H1 (cell line): ENCODE measurements at regions not wholly inside any gene's neighbourhood (a gene's known extent, or its start where the extent isn't known, plus 50 kb on each side); places are given as distances from the start of the nearest gene placed in this dataset.

Experiments used
- CTCF ChIA-PET: fragments of 300-600 bp; sonication (Branson Sonifier 250); formaldehyde crosslinking; loops from one replicate; lab custom pipeline; 2021; ENCODE audit not compliant: partially characterized antibody; lab: Charles Lee
- POLR2A ChIA-PET: fragments of 300-600 bp; sonication (Branson Sonifier 250); formaldehyde crosslinking; loops from one replicate; lab custom pipeline; 2021; ENCODE audit warnings: inconsistent platforms; ENCODE audit not compliant: partially characterized antibody; lab: Charles Lee
- DNase-seq, 2 experiments: peaks; one replicate each; pipeline versions ENCODE4 v3.0.0 to v3.0.0-alpha.2; 2010 to 2022; ENCODE audit warnings: low spot score in 2 of 2, low read depth in 1 of 2, mixed read lengths in 1 of 2
- FAIRE-seq: peaks from 2 replicates; lab custom pipeline; 2011; peaks lifted over from hg19 to GRCh38; lab: Jason Lieb, UNC
- H2AFZ ChIP-seq: 2 replicates; pipeline ENCODE4 v1.8.1; 2012; ENCODE audit warnings: low read length, inconsistent platforms
- H2AK5ac ChIP-seq: 2 replicates; pipeline ENCODE4 v1.6.1; 2013; ENCODE audit warnings: low read depth, low read length
- H2BK120ac ChIP-seq: replicated peaks from 2 replicates; pipeline ENCODE3; 2013; ENCODE audit warnings: low read depth, low read length, inconsistent platforms
- H2BK12ac ChIP-seq: 2 replicates; pipeline ENCODE4 v1.6.1; 2013; ENCODE audit warnings: low read depth, low read length
- H2BK15ac ChIP-seq: 2 replicates; pipeline ENCODE4 v1.6.1; 2013; ENCODE audit warnings: low read length
- H2BK20ac ChIP-seq: 2 replicates; pipeline ENCODE4 v1.6.1; 2013; ENCODE audit warnings: low read length
- H2BK5ac ChIP-seq: 2 replicates; pipeline ENCODE4 v1.6.1; 2013; ENCODE audit warnings: low read depth, low read length
- H3K14ac ChIP-seq: 2 replicates; pipeline ENCODE4 v1.6.1; 2013; ENCODE audit warnings: inconsistent platforms; ENCODE audit not compliant: insufficient read length
- H3K18ac ChIP-seq: 2 replicates; pipeline ENCODE4 v1.6.1; 2013; ENCODE audit warnings: low read length; ENCODE audit errors: extremely low read depth
- H3K23ac ChIP-seq: 2 replicates; pipeline ENCODE4 v1.6.1; 2013; ENCODE audit warnings: inconsistent platforms; ENCODE audit not compliant: insufficient read length
- H3K23me2 ChIP-seq: 2 replicates; pipeline ENCODE4 v1.6.1; 2013; ENCODE audit warnings: low read depth, low read length
- H3K27ac ChIP-seq: 2 replicates; pipeline ENCODE4 v1.6.1; 2011; ENCODE audit warnings: low read depth, low read length, inconsistent platforms
- H3K27me3 ChIP-seq, 4 experiments: replicated peaks in 1 of 4; 1 replicate in 1 of 4; 2 replicates in 3 of 4; pipeline versions ENCODE4 v1.6.1 to v1.8.1; 2011 to 2013; ENCODE audit warnings: low read length in 3 of 4, mild to moderate bottlenecking in 3 of 4, inconsistent platforms in 2 of 4, mixed read lengths in 2 of 4, moderate library complexity in 1 of 4; ENCODE audit not compliant: control insufficient read depth in 3 of 4, insufficient read depth in 3 of 4; ENCODE audit errors: extremely low read depth in 1 of 4
- H3K36me3 ChIP-seq, 4 experiments: 2 replicates each; pipeline versions ENCODE4 v1.6.1 to v1.8.1; 2011 to 2013; ENCODE audit warnings: mild to moderate bottlenecking in 4 of 4, low read length in 3 of 4, moderate library complexity in 2 of 4, control low read depth in 1 of 4, inconsistent platforms in 1 of 4; ENCODE audit not compliant: insufficient read depth in 4 of 4, control insufficient read depth in 2 of 4
- H3K4ac ChIP-seq: replicated peaks from 2 replicates; pipeline ENCODE3; 2013; ENCODE audit warnings: low read length, low read depth, mixed read lengths, inconsistent platforms; ENCODE audit not compliant: insufficient read length
- H3K4me1 ChIP-seq, 4 experiments: replicated peaks in 1 of 4; 1 replicate in 1 of 4; 2 replicates in 3 of 4; pipeline versions ENCODE4 v1.6.1 to v1.8.1; 2011 to 2013; ENCODE audit warnings: low read length in 3 of 4, inconsistent platforms in 2 of 4, mixed read lengths in 1 of 4; ENCODE audit not compliant: insufficient read depth in 4 of 4, control insufficient read depth in 3 of 4
- H3K4me2 ChIP-seq, 2 experiments: 2 replicates each; pipeline versions ENCODE4 v1.6.1 to v1.8.1; 2011 to 2013; ENCODE audit warnings: low read depth in 2 of 2, low read length in 2 of 2, control low read depth in 1 of 2, inconsistent platforms in 1 of 2, mild to moderate bottlenecking in 1 of 2; ENCODE audit not compliant: insufficient read depth in 1 of 2
- H3K4me3 ChIP-seq, 4 experiments: fragments of 200-600, 300-600 bp in 1 of 4; sonication (generic), shearing (Covaris generic), sonication (Bioruptor Twin) in 1 of 4; 2 replicates each; pipeline versions ENCODE4 v1.5.1 to v1.8.1; 2011 to 2016; ENCODE audit warnings: low read length in 4 of 4, low read depth in 3 of 4, control low read depth in 2 of 4, inconsistent platforms in 2 of 4, mild to moderate bottlenecking in 2 of 4, mixed read lengths in 1 of 4, moderate library complexity in 1 of 4; ENCODE audit not compliant: insufficient read depth in 2 of 4; ENCODE audit errors: extremely low read depth in 1 of 4
- H3K56ac ChIP-seq: replicated peaks from 2 replicates; pipeline ENCODE3; 2013; ENCODE audit warnings: low read depth, mild to moderate bottlenecking, mixed read lengths, low read length, inconsistent platforms; ENCODE audit not compliant: insufficient read length
- H3K79me1 ChIP-seq: 2 replicates; pipeline ENCODE4 v1.6.1; 2013; ENCODE audit warnings: low read depth, low read length, control low read depth
- H3K79me2 ChIP-seq, 2 experiments: 2 replicates each; pipeline versions ENCODE4 v1.6.1 to v1.8.1; 2012 to 2013; ENCODE audit warnings: low read length in 2 of 2, mild to moderate bottlenecking in 2 of 2, inconsistent platforms in 1 of 2; ENCODE audit not compliant: insufficient read depth in 2 of 2, control insufficient read depth in 1 of 2
- H3K9ac ChIP-seq, 4 experiments: replicated peaks in 1 of 4; 1 replicate in 1 of 4; 2 replicates in 3 of 4; pipeline versions ENCODE4 v1.6.1 to v1.8.1; 2011 to 2013; ENCODE audit warnings: low read depth in 3 of 4, low read length in 3 of 4, control low read depth in 2 of 4, mild to moderate bottlenecking in 2 of 4, moderate library complexity in 2 of 4, inconsistent platforms in 1 of 4; ENCODE audit errors: extremely low read depth in 1 of 4
- H3K9me3 ChIP-seq, 2 experiments: 2 replicates each; pipeline versions ENCODE4 v1.6.1 to v1.8.1; 2012 to 2013; ENCODE audit warnings: mild to moderate bottlenecking in 2 of 2, moderate library complexity in 2 of 2, control low read depth in 1 of 2, inconsistent platforms in 1 of 2, low read depth in 1 of 2, low read length in 1 of 2, mixed read lengths in 1 of 2; ENCODE audit not compliant: insufficient read depth in 2 of 2
- H4K20me1 ChIP-seq, 2 experiments: replicated peaks in 1 of 2; 2 replicates each; pipeline versions ENCODE3 to v1.8.1; 2011 to 2013; ENCODE audit warnings: inconsistent platforms in 2 of 2, low read length in 2 of 2, mild to moderate bottlenecking in 1 of 2; ENCODE audit not compliant: insufficient read depth in 2 of 2, control insufficient read depth in 1 of 2
- H4K5ac ChIP-seq: 2 replicates; pipeline ENCODE4 v1.6.1; 2013; ENCODE audit warnings: low read length, low read depth, mixed read lengths, inconsistent platforms; ENCODE audit not compliant: insufficient read length
- H4K8ac ChIP-seq: 2 replicates; pipeline ENCODE4 v1.8.0; 2013; ENCODE audit warnings: mild to moderate bottlenecking, moderate library complexity, low read length, inconsistent platforms; ENCODE audit not compliant: insufficient read depth; ENCODE audit errors: extremely low read depth
- H4K91ac ChIP-seq: replicated peaks from 2 replicates; pipeline ENCODE3; 2013; ENCODE audit warnings: low read length, mixed read lengths, inconsistent platforms; ENCODE audit not compliant: insufficient read length
- CEBPB ChIP-seq: IDR thresholded peaks from 2 replicates; pipeline ENCODE4 v1.6.1; 2012; ENCODE audit warnings: low read depth, low read length
- MAX ChIP-seq: IDR thresholded peaks from 2 replicates; pipeline ENCODE4 v1.6.1; 2012; ENCODE audit warnings: inconsistent platforms
- NANOG ChIP-seq: IDR thresholded peaks from 2 replicates; pipeline ENCODE4 v1.6.1; 2011; ENCODE audit warnings: low read length, low read depth, mild to moderate bottlenecking, inconsistent platforms; ENCODE audit not compliant: insufficient read depth, poor library complexity, severe bottlenecking
- RFX5 ChIP-seq: IDR thresholded peaks from 2 replicates; pipeline ENCODE4 v1.6.1; 2011; ENCODE audit warnings: low read depth, low read length, improper control_type of control experiment, borderline replicate concordance
- RXRA ChIP-seq: IDR thresholded peaks from 2 replicates; pipeline ENCODE4 v1.6.1; 2011; ENCODE audit warnings: low read depth, mild to moderate bottlenecking, low read length, moderate library complexity; ENCODE audit not compliant: insufficient read depth
- SIRT6 ChIP-seq: IDR thresholded peaks from one replicate; pipeline ENCODE4 v1.7.1; 2012; ENCODE audit warnings: low read length, inconsistent platforms
- SP4 ChIP-seq: IDR thresholded peaks from 2 replicates; pipeline ENCODE4 v1.6.1; 2012; ENCODE audit warnings: low read length, inconsistent platforms
- TAF1 ChIP-seq: IDR thresholded peaks from 2 replicates; pipeline ENCODE4 v1.6.1; 2011; ENCODE audit warnings: mild to moderate bottlenecking, low read depth, low read length
- TAF7 ChIP-seq: optimal IDR thresholded peaks from 2 replicates; pipeline ENCODE3; 2011; ENCODE audit warnings: low read depth, mild to moderate bottlenecking, inconsistent platforms, low read length, moderate library complexity, borderline replicate concordance
- WGBS, 2 experiments: shearing (Covaris generic) in 1 of 2; methylation state at CpG; one replicate each; pipeline versions ENCODE4 v1.1.6 to v1.1.7; 2013 to 2015; ENCODE audit warnings: low lambda C conversion rate in 2 of 2, mixed read lengths in 2 of 2, inconsistent platforms in 1 of 2, low coverage in 1 of 2, missing lambda C conversion rate in 1 of 2; ENCODE audit not compliant: insufficient replicate concordance in 2 of 2, insufficient coverage in 1 of 2, insufficient read length in 1 of 2; ENCODE audit errors: extremely low coverage in 1 of 2, missing lambda C conversion rate in 1 of 2; 5-methylcytosine and 5-hydroxymethylcytosine counted together

- no peak overlapping the region for H4K91ac ChIP-seq
- no peak overlapping the region for H2AFZ ChIP-seq
- no peak overlapping the region for H2BK5ac ChIP-seq
- FAIRE-seq (no peak), DNase-seq (no peak)
- H4K8ac ChIP-seq: no peak overlapping the region
- ChIA-PET POLR2A (no interaction called here), CTCF (no interaction called here)
- no peaks in the 10 kb centered on the region; the same call in 1 of the 2 replicates for H3K79me1 ChIP-seq
- no peak overlapping the region for H4K5ac ChIP-seq
- no peak overlapping the region for H2AK5ac ChIP-seq
- TF ChIP-seq CEBPB (no peak), SIRT6 (no peak), RFX5 (no peak), NANOG (no peak), TAF7 (no peak), SP4 (no peak), RXRA (no peak), TAF1 (no peak), MAX (no peak)
- no peak overlapping the region for H3K4me2 ChIP-seq
- H2BK12ac ChIP-seq: no peak overlapping the region
- H3K4me1 ChIP-seq: peaks cover 0 to 4% (median 2%) of the 10 kb centered on the region in 4 experiments; a peak in 4 of 7 replicates
- H3K18ac ChIP-seq: no peak overlapping the region
- H3K36me3 ChIP-seq: no peaks in the 10 kb centered on the region
- H3K4me3 ChIP-seq: no peak overlapping the region
- no peak overlapping the region for H2BK20ac ChIP-seq
- no peaks in the 10 kb centered on the region; a peak in 1 of 4 replicates for H3K79me2 ChIP-seq
- H3K27ac ChIP-seq: no peak overlapping the region
- H4K20me1 ChIP-seq: no peaks in the 10 kb centered on the region
- H3K23me2 ChIP-seq: no peaks in the 10 kb centered on the region
- H2BK15ac ChIP-seq: no peak overlapping the region
- no peaks in the 10 kb centered on the region for H3K27me3 ChIP-seq
- WGBS, 2 experiments: 94% methylated on average over 7 of the region's 7 CpGs; no CpG with 5 or more reads in 1 of the 2 experiments
- no peak overlapping the region for H3K14ac ChIP-seq
- H3K4ac ChIP-seq: no peak overlapping the region
- no peak overlapping the region for H3K23ac ChIP-seq
- no peaks in the 10 kb centered on the region for H3K9me3 ChIP-seq
- no peak overlapping the region for H2BK120ac ChIP-seq
- no peak overlapping the region for H3K56ac ChIP-seq
- H3K9ac ChIP-seq: no peak overlapping the region
Measured at GRCh38 chr13:73970421-73971055, 163.7 kb downstream of the KLF12 start.
